HPDE6-E6E7 (cell line): ENCODE measurements at regions not wholly inside any gene's neighbourhood (a gene's known extent, or its start where the extent isn't known, plus 50 kb on each side); places are given as distances from the start of the nearest gene placed in this dataset.

ENCODE experiments used
- DNase-seq: peaks from one replicate; pipeline ENCODE4 v3.0.0; 2011; ENCODE audit warnings: missing footprints; ENCODE audit errors: extremely low spot score

DNA sequence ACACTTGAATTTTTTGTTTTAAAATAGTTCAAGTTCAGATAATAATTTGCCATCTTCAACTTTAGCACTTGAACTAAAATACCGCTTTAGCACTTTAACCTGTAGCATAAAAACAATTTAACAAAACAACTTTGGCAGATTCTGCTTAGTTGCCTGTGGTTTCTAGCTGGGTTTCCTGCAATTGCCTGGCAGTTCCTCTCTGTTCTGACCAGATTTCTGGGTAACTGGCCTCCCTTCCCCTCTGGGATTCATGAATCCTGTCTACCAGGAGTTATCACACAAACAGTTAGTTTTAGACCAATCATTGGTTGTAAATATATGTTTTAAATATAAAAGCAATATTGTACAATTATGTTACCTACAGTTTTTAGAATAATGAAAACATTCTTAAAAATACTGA, 89.8 kb upstream of the HDAC9 start:
- no peak for DNase-seq

DNA sequence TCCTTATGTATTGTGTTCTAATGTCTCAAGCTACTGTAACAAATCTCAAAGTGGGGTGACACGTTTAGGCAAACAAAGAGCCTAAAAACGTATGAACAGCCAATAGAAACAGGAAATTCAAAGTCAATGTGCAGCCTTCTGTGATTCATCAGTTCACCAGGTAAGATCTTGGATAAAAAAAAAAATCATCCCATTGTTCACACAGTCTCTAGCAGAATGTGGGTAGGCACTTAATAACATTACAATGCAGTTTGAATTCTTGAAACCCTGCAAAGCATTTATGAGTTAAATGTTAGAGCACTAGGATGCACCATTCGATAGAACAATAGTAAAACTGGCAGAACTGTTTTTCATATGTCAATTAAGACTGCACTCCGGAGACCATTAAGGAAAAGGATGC, 88.2 kb upstream of the HDAC9 start:
- DNase-seq = no peak

DNA sequence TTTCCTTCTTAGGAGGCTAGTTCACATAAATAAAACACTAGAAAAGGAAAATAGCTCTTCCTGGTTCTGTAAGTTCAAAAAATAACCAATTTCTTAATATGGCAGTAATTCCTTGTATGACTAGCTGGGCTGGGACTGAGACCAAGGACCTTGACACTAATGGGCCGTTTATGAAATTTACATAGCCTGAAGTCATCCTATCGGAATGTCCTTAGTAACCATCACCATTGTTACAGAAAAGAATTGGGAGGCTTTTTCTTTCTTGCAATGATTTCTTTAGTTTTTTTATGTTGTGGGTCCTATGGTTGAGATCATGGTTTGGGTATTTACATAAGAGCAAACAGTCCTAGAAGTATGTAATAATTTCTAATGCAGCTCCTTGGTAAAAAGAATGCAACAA, 87.1 kb upstream of the HDAC9 start:
- no peak for DNase-seq

DNA sequence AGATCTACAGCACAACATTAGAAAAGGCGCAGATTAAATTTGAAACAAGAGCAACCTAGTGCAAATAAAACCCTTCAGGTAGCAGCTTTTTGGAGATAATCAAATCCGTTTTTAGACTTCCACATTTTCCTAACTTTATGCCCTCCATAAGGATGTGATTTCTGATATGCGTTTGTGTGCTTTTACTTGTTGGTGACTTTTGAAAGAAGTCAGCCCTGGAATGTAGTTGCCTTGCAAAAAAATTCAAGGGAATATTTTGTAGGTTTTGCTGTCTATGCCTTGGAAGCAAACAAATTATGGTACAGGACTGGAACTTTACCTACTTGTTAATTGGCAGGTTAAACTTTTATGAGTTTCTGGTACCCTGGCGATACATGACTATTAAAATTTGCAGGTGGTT, 86.7 kb upstream of the HDAC9 start:
- DNase-seq = no peak

DNA sequence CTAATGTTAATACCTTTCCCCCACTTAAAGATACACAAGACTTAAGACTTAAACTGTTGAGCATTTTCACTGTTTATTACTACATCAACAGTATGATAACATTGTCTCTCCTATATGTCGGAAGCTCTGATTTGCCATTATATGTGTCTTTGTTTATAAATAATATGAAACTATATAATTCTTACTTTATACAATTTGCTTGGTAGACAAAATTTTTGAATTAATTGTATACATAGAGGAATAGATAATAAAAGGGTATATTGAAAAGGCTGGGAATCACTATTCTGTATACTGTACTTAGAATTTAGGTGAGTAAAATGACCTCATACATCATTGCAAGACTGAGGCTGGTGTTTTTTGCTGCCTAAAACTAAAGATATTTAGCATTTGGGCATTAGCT, 82.1 kb upstream of the HDAC9 start:
- no peak for DNase-seq

DNA sequence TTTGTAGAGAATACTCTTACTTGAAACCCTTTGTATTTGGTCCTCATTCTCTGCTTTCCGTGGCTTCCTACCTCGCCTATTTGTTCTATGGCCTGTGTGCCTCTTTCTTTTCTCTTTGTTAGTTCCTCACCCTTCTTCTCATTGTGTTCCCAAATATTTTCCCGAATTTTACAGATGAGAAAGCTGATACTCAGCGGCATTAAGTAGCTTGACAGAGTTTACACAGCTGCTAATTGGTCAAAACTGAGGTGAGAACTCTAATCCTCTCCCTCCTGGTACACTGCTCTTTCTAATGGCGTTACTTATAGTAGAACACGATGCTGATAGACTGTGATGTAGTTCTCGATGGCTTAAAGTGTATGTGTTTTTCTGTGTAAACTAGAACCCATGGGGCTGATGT, 80.7 kb upstream of the HDAC9 start:
- no peak for DNase-seq

DNA sequence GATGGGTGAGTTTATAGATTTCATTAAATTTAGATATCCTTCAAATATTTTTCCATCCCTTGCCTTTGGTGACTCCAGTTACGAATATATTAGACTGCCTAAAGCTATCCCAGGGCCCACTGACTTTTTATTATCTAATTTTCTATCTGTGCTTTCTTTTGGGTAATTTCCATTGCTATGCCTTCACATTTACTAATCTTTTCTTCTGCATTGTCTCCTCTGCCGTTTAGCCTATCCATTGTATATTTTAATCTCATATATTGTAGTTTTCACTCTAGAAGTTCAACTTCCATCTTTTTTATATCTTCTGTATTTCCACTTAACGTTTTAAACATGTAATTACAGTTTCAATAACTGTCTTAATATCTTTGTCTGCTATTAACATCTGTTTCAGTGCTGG, 78.6 kb upstream of the HDAC9 start:
- DNase-seq = no peak

DNA sequence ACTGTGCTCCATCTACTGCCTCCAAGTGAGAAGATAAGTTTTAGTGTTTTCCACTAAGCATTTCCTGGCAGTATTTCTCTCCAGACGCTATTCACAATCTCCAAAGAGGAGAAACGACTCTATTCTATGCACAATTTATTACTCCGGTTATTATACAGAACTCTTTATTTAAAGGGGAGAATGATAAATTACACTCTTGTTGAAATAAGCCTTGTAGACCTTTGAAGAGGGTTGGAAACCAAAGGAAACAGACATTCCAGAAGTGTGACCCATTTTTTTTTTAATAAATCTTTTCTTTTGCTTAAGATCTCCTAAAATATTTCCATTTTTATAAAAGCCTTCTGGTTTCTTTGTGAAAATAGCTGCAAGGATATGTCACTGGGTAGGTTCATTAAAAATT, 76.1 kb upstream of the HDAC9 start:
- no peak for DNase-seq

DNA sequence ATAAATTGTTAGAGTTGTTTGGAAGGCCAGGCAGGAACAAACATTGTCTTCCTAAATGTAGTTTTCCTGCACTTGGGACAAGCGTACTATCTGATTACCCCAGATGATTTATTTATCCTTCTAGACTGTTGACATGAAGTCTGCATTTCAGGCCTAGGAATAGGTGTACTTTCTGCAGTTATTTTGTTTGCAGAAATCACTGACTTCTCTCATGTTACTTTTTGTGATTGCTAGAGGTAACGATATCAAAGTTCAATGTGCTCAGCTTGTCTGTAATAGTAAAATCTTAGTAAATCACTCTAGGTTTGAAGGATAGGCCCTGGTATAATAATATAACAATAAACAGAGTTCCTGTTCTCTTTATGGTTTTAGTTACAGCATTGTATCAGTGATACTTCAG, 75.4 kb upstream of the HDAC9 start:
- DNase-seq = no peak

DNA sequence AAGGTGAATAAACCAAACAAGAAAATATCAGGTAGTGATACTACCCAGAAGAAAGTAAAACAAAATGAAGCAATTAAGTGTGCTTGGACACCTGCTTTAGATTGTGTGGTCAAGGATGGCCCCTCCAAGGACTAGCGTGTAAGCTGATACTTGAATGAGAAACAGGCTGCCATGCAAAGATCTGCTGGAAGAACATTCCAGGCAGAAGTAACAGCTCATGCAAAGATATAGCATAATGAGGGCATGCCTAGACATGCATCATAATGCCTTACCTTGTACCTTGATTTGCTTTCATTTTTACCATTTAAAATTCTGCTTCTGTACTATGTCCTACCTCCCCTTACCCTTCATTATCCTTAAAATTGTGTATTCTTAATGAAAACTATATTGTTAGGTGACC, 74.8 kb upstream of the HDAC9 start:
- DNase-seq = peak; percentile 63

DNA sequence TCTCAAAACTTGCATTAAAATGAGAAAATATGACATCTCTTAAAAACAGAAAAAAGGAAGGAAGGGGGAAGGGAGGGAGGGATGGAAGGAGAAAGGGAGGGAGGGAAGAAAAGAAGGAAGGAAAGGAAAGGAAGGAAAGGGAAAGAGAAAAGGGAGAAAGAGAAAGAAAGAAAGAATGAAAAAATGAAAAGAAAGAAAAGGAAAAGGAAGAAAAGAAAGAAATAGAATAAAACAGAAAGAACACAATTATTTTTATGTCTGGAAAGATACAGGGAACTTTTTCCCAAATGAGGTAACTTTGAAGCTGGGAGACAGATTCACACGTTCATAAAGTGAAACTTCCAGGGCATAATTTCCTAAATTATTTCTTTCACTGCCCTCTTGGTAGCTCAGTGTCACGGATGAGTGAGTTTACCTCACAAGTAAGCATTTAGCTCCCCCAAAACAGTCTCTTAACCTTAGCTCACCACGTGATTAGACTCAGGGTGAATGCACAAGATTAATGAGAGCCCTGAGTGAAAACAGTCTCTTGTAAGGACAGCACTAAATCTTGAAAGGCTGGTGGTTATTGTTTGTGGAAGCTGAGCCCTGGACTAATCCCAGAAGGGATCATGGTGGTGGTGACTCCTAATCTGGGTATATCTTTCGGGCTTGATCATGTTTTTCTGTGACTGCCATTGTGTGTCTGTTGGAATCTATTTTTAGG, 74.1 kb upstream of the HDAC9 start:
- no peak for DNase-seq

DNA sequence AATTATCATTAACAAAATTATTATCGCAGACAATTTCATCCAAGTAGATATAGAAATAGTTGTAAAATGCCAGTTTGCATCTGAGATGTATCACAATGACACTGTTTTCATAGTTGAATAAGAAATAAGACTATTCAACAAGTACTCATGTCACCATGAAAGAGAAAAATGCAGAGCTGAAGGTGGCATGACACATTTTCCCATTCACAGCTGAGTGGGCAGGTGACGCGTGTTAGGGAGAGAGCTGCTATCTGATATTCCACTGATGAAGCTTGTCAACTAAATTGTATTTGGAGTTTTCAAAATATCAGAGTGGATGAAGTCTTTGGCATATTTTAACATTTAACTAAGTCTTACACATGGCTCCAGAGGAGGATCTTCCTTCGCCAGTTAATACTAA, 70.3 kb upstream of the HDAC9 start:
- no peak for DNase-seq

DNA sequence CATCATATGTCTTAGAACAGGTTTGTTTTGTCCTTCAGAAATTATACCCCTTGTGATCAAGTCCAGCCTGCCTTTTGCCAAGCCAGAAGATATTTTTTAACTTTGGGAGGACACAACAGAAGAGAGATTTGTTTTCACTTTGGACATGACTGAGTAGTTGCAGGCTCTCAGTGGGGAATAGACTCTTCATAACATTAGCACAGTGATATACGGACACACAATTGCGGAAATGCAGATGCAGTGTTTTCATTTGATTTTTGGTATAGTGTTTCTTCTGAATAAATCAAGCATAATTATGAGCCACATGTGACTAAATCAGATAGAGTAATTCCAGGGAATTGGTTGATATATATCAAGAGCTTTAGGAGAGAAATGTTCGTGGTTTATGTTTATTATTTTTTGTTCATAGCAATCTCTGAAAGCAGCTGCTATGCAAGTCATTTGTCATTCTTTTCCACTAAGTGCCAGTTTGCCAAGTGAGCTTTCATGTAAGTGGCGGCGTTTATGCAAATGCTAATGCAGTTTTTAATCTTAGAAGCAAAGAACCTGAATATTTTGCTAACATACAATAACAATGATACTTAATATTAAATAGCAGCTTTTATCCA, 69.6 kb upstream of the HDAC9 start:
- DNase-seq = no peak

DNA sequence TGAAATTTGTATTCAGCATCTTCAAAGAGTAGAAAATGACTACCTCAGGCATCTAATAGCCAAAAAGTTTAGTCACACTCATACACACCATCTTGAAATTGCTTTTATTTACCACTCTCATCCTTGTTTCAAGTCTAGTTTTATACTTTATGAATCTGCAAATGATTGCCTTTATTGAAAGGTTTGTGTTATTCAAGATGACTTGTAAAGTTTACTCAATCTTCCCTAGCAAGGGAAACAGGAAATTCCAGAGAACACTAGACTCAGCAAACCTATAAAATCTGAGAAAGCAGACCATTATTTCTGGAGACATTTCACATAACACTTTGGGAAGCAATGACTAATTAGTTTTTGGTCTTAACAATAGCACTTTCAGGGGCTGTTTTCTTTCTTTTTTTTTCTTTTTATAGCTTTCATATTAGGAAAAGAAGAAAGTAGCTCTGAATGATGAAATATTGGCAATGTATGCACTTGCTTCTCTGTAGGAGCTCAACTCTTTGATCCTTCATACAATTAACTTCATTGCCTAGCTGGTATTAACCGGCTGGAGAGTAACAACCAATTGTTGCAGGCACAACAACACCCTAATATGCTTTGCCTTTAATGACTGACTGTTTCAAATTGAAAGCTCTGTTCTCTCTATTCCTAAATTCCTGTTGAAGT, 68.9 kb upstream of the HDAC9 start:
- no peak for DNase-seq

DNA sequence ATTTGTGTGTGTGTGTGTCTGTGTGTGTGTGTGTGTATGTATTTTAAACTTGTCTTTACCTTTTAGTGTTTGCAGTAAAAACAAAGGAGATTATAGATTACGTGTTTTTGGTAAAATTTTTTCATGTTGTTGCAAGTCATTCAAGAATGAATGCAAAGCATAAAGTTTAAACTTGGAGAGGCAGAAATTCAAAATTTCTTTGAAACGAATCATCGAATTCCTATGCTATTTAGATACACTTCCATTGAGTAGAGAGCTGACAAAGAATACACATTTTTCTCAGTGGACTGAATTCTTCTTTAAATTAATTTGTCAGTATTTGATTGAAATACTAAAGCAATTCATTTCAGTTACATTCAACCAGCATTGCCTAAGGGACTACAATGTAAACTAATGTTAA, 66.0 kb upstream of the HDAC9 start:
- DNase-seq = no peak

DNA sequence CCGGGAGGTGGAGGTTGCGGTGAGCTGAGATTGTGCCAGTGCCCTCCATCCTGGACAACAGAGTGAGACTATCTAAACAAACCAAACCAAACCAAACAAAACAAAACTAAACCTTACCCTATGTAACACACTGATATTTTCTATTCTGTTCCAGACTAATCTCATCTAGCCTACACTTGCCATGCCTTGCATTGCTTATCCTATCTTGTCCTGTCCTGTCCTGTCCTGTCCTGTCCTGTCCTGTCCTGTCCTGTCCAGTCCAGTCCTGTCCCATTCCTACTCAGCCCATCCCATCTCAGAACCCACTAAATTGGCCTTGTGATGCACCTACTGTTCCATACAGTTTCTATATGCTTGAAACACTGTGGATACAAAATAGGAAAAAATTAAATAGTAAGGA, 64.7 kb upstream of the HDAC9 start:
- DNase-seq = no peak

DNA sequence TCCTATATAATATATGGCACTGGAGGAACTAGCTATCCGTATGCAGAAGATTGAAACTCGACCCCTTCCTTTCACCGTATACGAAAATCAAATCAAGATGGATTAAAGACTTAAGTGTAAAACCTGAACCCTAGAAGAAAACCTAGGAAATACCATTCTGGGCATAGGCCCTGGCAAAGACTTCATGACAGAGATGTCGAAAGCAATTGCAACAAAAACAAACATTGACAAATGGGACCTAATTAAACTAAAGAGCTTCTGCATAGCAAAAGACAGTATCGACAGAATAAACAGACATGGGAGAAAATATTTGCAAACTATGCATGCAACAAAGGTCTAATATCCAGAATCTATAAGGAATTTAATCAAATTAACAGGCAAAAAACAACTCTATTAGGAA, 61.4 kb upstream of the HDAC9 start:
- DNase-seq = no peak

DNA sequence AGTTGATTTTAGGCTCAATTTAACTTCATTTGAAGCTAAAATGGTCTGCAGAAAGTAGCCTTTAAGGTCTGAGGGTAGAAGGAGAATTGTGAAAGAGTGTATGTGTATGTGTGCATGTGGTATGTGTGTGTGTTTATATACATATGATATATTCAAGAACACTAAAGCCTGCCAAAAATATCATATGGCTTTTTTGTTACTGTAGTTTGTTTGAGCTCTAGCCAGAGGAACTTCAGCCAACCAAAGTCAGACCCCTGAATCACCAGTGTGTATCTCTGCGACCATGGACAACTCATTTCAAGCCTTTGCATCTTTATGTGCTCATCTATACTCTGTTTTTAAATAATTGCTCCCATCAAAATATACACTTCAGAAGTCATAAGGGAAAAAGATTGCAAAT, 58.4 kb upstream of the HDAC9 start:
- DNase-seq = no peak

DNA sequence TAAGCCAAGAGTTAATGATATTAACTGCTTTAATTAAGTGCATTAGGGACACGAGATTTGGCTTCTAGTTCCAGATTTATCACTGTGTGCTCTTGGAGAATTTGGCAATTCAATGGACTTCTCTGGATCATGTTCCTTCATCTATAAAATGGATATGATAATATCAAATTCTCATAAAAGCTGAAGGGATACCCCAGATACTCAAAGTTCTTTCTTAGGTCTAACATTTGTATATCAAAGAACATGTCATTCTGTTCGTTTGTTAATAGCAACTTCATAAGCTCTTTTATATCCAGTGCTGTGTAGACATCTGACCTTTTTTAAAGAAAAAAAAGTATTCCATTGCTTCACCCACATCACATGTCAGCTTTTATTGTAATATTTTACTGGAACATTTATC, 54.6 kb upstream of the HDAC9 start:
- DNase-seq = no peak

DNA sequence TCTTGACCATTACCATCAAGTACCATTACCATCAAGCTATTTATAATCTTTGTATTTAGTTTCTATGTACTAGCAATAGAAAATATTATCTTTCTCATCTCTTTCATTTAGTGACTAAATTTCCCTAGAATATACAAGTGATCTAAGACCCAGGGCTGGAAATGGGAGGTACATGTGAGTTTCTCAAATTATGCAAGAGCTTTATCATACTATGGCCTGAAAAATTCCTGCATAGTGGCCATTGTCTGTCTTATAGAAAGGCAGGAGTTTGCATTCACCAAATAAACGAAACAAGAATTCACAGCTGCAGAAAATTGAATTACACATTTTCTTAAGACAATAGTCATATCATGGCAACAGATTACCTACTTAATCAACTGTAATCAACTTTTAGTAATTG, 50.7 kb upstream of the HDAC9 start:
- DNase-seq = no peak

DNA sequence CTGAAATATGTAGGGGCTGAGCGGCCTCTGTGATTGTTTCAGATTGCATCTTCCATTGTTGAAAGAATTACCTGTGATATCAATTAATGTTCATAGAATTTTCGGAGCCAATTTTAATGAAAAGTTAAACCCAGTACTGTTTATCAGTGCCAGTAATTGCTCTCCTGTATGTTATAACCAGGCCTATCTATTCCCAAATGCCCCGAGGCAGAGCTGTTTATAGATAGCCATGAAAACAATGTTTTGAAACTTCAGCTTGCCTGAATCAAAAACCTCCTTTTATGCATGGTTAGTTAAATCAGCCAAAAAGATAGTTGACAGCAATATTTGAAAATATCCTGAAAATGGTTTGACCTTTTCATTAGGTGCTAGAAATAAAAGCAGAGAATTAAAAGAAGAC, 50.1 kb upstream of the HDAC9 start:
- no peak for DNase-seq
